ENCODE measurements at regions not wholly inside any gene's neighbourhood (a gene's known extent, or its start where the extent isn't known, plus 50 kb on each side); places are given as distances from the start of the nearest gene placed in this dataset.

DNA sequence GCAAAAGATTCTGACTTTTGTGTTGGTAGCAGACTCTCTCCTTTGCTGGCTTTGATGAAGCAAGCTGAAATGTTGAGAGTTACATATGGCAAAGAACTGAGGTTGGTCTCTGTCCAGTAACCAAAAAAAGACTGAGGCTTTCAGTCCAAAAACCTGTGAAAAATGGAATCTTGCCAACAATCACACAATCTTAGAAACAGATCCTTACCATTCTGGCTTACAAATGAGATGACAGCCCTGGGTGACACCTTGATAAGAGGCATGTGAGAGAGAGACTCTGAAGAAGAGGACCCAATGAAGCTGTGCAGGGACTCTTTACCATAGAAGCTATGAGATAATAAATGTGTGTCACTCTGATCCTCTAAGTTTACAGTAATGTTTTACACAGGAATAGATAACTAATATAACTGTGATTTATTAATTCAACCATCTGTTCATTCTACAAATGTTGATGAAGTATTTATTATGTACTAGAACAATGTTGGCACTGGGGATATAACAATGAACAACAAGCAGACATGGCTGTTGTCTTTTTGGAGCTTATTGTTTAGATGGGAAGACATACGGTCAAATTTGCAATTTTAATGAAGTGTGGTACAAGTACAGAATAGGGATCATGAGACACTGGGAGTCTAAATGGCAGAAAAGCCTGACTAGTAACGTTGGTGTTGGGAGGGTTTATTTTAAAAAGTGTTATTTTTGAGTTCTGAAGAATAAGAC lies 251.0 kb downstream of the OLFM3 start:
- Histone ChIP-seq H3K27me3 (ENCODE audit: insufficient read depth, low read length, poor library complexity, severe bottlenecking) (no peaks in the 10 kb centered on the region), H3K4me3 (ENCODE audit: low read length, poor library complexity, severe bottlenecking) (no peak overlapping the region), H3K4me1 (ENCODE audit: insufficient read depth, low read length, poor library complexity, severe bottlenecking) (no peaks in the 10 kb centered on the region), H3K9ac (ENCODE audit: low read depth, low read length, poor library complexity, severe bottlenecking) (no peak overlapping the region), H3F3A (ENCODE audit: low read depth) (no peaks in the 10 kb centered on the region), H4K20me1 (ENCODE audit: insufficient read depth, low read length, poor library complexity, severe bottlenecking) (no peaks in the 10 kb centered on the region), H3K79me2 (ENCODE audit: insufficient read depth, low read length) (no peaks in the 10 kb centered on the region), H3K9me2 (replicated peaks; ENCODE audit: low read depth, low read length) (no peaks in the 10 kb centered on the region), H3K4me2 (ENCODE audit: low read depth, low read length, poor library complexity, severe bottlenecking) (no peak overlapping the region), H2AFZ (ENCODE audit: low read length) (no peak overlapping the region), H3K9me3 (ENCODE audit: insufficient read depth, low read depth, low read length) (no peaks in the 10 kb centered on the region), H3K36me3 (ENCODE audit: insufficient read depth, low read length) (no peaks in the 10 kb centered on the region)
- no peak for TF ChIP-seq EZH2phosphoT487 (IDR thresholded peaks at IDR 0.05; ENCODE audit: borderline replicate concordance)
- no peak for TF ChIP-seq CTCF (conservative IDR thresholded peaks at IDR 0.05; ENCODE audit: low read length)

DNA sequence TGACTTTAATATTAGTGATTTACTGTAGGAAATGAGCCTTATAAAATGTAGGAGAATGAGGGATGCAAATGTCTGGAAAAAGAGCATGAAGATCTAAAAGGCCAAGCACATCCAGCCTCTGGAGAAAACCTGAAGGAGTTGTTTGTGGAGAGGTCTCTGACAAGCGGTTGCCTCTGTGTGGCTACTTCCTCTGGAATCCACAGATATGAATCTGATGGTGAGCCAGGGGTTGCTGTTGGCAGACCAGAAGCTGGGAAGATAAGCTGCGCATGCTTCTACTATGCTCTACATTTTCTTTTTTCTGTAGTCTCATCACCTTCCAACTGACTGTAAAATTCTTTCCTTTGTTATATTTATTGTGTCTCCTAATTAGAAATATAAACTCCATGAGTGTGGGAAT lies 248.6 kb downstream of the OLFM3 start:
- H3K79me2 ChIP-seq (ENCODE audit: insufficient read depth, low read length), result no peaks in the 10 kb centered on the region
- no peaks in the 10 kb centered on the region for H3K9me2 ChIP-seq (replicated peaks; ENCODE audit: low read depth, low read length)
- H3K27me3 ChIP-seq (ENCODE audit: insufficient read depth, low read length, poor library complexity, severe bottlenecking), result no peaks in the 10 kb centered on the region
- H3K4me3 ChIP-seq (ENCODE audit: low read length, poor library complexity, severe bottlenecking), result no peak overlapping the region
- TF ChIP-seq EZH2phosphoT487 (IDR thresholded peaks at IDR 0.05; ENCODE audit: borderline replicate concordance) (no peak), CTCF (conservative IDR thresholded peaks at IDR 0.05; ENCODE audit: low read length) (no peak)
- no peak overlapping the region for H2AFZ ChIP-seq (ENCODE audit: low read length)
- H3K4me1 ChIP-seq (ENCODE audit: insufficient read depth, low read length, poor library complexity, severe bottlenecking), result no peaks in the 10 kb centered on the region
- H3K9me3 ChIP-seq (ENCODE audit: insufficient read depth, low read depth, low read length), result no peaks in the 10 kb centered on the region
- H3K4me2 ChIP-seq (ENCODE audit: low read depth, low read length, poor library complexity, severe bottlenecking), result no peak overlapping the region
- H3F3A ChIP-seq (ENCODE audit: low read depth), result no peaks in the 10 kb centered on the region
- no peaks in the 10 kb centered on the region for H3K36me3 ChIP-seq (ENCODE audit: insufficient read depth, low read length)
- no peak overlapping the region for H3K9ac ChIP-seq (ENCODE audit: low read depth, low read length, poor library complexity, severe bottlenecking)
- H4K20me1 ChIP-seq (ENCODE audit: insufficient read depth, low read length, poor library complexity, severe bottlenecking), result no peaks in the 10 kb centered on the region

All from Loucy (cell line).